Amygdala (tissue), 56 donors: ENCODE measurements at regions not wholly inside any gene's neighbourhood (a gene's known extent, or its start where the extent isn't known, plus 50 kb on each side); places are given as distances from the start of the nearest gene placed in this dataset.

Experiments used
- DNase-seq, 56 donors: peaks; one replicate each; lab custom pipeline; 2025; lab: John Stamatoyannopoulos, UW

GRCh38 chr13:34277936-34278335 lies 460.0 kb downstream of the RFC3 start:
- DNase-seq = no peak

DNA sequence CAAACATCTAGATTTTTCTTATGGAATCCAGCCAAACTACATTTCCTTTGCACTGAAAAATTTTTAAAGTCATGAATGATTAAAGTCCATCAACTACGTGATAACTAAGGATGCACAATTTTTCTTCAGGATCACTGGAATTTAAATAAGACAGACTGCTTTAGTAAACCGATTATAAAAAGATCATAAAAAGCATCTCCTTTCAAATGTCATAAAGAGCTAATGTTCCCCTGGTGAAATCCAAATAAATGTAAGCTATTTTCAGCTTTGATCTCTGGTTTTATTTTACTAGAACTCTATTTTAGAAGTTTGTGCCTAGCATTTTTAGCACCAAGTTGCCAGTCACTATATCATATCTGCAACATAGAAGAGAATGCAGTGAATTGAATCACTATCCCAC lies 460.8 kb downstream of the RFC3 start:
- no peak for DNase-seq

DNA sequence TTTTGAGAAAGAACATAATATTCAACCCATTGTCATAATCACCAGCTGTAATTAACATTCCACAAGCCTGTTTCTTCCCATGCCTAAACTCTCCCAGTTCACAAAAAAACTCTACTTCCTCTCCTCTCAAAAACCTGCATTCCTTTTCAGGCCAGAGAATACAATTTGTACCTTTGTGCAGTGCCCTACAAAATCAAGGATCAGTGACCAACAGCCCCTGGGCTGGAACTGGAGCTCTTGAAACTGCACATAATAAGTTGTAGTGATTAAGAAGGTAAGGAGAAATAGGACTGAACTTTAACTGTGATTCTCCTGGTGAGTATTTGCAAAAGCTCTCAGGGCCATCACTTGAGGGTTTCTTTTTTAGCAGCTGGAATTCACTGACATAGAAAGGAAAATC lies 472.7 kb downstream of the RFC3 start:
- no peak for DNase-seq

DNA sequence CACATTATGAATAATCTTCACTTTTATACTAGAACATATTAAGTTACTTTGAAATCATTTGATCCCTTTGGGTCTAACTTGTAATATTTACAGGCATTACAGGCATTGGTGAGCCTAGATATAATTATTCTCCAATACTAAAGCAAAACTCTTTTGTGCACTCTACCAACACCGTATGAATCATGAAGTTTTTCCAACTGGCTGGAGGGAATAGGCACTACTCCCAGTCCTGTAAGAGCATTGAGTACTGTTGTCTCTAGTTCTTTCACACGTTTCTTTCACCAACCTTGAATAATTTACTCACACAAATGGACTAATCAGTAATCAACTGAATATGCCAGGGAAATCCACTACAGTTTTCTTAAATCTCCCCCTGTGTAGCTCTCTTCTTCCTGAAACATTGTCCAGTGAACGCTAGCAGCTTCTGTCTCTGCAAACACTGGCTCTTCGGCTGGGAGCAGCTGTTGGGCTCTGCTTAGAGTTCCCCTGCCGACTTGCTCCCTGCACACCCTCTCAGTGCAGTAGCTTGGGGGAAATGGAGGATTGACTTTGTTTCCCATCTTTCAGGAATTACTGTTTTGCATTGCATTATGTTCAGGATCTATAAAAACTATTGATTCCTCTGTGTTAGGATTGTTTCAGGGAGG lies 476.7 kb downstream of the RFC3 start:
- peak in 1 of 56 donors; percentile 1 for DNase-seq

DNA sequence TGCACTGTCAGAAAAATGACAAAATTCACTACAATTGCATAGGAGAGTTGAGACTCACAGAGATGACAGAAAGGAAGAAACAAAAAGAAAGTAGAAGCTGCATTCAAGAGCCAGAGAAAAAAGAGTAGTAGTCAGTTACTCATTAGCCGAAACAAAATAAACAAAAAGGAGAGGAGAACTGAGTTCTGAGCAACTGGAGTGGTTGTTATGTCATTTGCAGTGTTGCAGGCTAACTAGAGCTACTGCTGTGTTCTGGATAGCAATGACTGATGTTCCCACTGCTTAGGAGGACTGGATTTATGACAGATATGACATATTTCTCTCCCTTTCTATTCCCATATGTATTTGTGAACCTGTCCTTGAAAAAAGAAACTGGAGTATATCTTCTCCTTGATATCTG lies 482.6 kb downstream of the RFC3 start:
- no peak for DNase-seq

DNA sequence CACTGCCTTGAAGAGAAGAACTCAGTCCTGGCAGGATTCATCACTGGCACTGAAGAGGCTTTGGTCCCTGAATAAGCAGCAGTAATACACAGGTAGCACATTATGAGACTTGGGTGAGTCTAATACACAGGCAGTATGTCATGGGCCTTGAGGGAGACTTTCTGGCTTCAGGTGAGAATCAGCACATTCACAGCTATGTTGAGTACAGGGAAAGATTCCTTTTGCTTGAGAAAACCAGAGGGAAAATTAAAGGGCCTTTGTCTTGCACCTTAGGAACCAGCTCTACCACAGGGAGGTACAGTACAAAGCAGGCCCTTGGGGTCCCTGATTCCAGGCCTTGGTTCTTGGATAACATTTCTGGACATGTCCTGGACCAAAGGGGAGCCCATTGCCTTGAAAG lies 484.6 kb downstream of the RFC3 start:
- DNase-seq = no peak

DNA sequence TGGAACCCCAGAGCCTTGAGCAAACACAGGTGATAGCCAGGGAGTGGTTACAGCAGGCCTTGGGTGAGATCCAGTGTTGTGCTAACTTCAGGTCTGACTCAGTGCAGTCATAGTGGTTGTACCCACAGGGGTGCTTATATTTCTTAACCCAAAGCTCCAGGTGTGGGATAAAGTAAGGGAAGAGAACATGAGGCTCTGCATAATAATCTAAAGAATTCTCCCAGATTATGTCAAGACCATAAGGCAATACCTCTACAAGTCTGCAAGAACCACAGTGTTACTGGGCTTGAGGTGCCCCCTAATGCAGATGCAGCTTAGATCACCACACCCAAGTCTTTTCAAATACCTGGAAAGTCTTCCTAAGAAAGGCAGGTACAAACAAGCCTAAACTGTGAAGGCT lies 485.4 kb downstream of the RFC3 start:
- no peak for DNase-seq

DNA sequence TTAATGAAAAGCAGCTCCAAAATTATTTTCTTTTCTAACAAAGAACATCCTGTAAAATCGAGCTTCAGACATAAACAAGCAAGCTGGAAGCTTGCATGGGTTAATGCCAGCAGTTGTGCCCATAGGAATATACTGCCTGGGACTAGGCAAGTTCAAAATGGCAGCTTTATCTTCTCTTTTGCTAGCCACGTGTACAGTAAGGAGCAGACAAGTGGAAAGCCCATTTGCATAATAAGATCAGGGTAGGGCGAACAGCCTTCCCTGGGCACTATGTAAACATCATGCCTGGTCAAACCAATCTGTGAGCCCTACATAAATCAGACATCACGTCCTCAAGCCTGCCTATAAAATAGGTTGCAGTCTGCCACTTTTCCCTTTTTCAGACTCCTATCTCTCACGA lies 489.7 kb downstream of the RFC3 start:
- DNase-seq = no peak

DNA sequence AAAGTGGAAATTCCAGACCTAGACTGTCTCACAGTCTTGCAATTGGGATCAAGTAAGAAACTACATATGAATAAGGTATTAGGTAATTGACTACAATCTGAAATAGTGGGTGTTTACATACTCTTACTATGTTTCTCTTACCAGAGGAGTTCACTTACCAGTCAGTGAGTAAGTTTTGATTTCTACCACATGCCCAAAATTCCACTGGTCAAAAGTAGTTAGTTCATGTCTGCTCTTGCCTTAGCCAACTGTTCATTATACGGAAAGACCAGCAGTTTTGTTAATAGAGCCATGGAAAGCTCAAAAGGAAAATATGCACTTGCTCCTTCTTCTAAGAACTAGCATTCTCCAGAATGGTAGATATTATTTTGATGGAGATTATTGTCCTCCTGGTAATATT lies 490.8 kb downstream of the RFC3 start:
- no peak for DNase-seq

GRCh38 chr13:34310539-34310938 lies 492.6 kb downstream of the RFC3 start:
- DNase-seq = no peak

GRCh38 chr13:34311251-34311650 lies 493.3 kb downstream of the RFC3 start:
- no peak for DNase-seq

DNA sequence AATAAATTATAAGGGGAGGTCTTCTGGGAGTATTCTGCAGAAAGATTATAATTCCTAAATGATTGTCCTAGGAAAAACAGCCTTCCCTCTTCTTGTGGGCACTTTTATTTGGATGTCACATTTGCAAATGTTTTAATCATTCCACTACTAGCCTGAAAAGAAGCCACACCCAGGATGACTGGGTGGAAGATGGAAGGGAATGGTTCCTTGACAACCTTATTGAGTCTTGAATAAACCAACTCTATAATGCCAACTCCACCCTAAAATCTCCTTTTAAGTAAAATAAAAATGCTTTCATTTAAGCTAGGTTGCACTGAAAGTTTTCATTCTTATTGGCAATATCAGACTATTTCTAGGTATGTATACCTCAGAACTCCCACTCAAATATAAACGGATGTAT lies 494.6 kb downstream of the RFC3 start:
- DNase-seq = no peak

DNA sequence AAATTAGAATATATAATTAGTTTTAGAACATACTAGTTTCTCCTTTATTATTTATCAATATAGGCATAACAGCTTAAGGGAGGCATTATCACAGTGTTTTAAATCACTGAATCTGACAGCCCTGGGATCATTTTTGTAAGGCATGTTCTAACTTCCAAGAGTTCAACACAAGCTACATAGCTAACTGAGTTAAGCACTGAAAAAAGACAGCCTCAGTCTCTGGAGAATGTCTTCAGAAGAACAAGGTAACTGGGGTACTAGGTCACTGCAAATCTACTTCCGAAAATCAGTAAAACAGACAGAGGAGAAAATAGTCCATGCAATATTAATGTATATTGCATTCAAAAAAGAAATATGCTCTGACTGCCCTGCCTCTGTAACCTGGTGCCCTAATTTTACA lies 502.1 kb downstream of the RFC3 start:
- no peak for DNase-seq

GRCh38 chr13:34322014-34322742 lies 504.2 kb downstream of the RFC3 start:
- DNase-seq = no peak

- no peak for DNase-seq
Observed at GRCh38 chr13:34322743-34323074, 504.8 kb downstream of the RFC3 start.

GRCh38 chr13:34335014-34336007 lies 517.4 kb downstream of the RFC3 start:
- no peak for DNase-seq

GRCh38 chr13:34338102-34338501 lies 520.2 kb downstream of the RFC3 start:
- DNase-seq = no peak

- DNase-seq = no peak
Observed at GRCh38 chr13:34340534-34340933, 522.6 kb downstream of the RFC3 start.

- DNase-seq = no peak
Observed at GRCh38 chr13:34343413-34343940, 525.5 kb downstream of the RFC3 start.

DNA sequence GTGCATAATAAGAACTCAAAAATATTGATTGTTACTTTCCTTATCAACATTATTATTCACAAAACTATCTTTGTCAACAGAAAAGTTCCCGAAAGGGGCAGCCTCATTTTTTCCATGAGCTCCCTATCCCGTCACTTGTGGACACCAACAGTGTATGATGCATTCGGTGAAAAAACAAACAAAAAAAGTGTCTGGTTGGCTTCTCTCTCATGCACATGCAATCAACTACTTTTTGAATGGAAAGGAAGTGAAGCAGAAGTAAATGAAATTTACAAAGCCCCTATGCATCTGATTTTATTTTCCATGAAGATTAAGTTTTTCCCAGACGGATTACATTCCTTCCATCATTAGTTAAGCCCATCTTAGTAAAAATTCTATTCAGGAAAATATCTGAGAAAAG lies 526.9 kb downstream of the RFC3 start:
- DNase-seq = no peak
